ENCODE measurements at regions not wholly inside any gene's neighbourhood (a gene's known extent, or its start where the extent isn't known, plus 50 kb on each side); places are given as distances from the start of the nearest gene placed in this dataset.
"Not testable (repeated sequence)": the region's sequence is repeated elsewhere in the genome, so short reads cannot be mapped to it uniquely, and the experiment has no call there.

DNA sequence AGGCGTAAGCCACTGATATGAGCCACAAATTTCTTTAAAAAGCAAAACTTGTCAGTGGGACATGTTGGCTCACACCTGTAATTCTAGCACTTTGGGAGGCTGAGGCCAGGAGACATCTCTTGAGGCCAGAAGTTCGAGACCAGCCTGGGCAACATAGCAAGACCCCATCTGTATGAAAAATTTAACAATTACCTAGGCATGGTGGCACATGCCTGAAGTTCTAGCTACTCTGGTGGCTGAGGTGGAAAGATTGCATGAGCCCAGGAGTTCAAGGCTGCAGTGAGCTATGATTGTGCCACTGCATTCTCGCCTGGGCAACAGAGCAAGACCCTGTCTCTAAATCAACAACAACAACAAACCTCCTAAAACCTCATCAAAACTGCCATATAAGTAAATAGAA lies 147.6 kb upstream of the BARHL2 start:
- DNase-seq = no peak

DNA sequence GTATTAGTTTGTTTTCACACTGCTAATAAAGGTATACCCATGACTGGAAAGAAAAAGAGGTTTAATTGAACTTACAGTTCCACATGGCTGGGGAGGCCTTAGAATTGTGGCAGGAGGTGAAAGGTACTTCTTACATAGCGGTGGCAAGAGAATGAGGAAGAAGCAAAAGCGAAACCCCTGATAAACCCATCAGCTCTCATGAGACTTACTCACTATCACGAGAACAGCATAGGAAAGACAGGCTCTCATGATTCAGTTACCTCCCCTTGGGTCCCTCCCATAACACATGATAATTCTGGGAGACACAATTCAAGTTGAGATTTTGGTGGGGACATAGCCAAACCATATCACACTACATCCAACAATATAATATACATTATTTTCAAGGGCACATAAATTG lies 145.7 kb upstream of the BARHL2 start:
- DNase-seq = no peak

DNA sequence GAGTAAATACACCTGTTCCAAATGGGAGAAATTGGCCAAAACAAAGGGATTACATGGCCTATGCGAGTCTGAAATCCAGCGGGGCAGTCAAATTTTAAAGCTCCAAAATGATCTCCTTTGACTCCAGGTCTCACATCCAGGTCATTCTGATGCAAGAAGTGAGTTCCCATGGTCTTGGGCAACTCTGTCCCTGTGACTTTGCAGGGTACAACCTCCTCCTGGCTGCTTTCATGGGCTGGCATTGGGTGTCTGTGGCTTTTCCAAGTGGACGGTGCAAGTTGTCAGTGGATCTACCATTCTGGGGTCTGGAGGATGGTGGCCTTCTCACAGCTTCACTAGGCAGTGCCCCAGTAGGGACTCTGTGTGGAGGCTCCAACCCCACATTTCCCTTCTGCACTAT lies 144.3 kb upstream of the BARHL2 start:
- not testable (repeated sequence) for DNase-seq

DNA sequence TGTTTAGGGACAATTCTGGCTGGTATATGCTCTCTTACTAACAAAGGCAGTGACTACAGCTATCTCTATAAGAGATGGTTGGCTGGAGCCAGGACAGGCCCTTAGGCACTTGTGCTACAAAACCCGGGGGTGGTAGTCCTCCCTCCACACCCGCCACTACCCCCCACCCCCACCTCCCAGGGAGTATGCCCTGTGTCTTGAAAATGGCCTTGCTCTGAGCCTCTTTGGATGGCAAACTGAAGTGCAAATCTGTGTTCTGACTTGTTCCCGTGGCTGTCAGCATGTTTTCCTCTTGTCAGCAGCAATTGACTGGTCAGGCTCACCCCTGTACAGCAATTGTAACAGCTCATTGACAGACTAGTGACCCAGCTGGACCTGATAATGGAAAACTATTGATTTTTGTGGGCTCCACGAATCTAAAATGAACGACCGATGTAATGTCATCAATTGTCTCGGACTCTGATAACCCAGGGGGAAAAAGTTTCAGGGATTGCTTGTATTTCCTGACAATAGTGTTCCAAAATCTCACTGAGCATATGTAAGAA lies 139.4 kb upstream of the BARHL2 start:
- no peak for DNase-seq

DNA sequence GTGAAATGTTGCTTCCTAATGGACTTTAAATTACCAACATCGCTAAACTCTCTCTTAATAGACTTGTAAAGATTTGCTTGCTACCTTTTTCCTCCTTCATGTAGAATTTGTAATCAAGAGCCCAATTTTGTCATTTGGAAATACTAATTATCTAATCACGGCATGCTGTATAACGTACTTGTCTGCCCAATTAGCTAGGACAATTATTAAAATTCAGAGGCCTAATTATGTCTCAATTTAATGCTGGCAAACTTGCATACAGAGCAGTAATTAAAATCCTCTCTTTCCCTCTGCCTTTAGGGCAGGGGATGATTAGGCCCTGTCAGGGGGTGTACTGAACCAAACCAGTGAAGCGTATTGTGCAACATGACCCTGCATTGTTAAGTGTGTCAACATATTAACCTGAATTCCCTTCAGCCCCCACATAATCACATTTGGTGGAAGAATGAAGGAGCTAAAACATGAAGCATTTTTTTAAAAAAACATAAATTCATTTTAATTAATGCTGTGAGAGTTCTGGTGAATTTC lies 137.4 kb upstream of the BARHL2 start:
- DNase-seq = no peak

DNA sequence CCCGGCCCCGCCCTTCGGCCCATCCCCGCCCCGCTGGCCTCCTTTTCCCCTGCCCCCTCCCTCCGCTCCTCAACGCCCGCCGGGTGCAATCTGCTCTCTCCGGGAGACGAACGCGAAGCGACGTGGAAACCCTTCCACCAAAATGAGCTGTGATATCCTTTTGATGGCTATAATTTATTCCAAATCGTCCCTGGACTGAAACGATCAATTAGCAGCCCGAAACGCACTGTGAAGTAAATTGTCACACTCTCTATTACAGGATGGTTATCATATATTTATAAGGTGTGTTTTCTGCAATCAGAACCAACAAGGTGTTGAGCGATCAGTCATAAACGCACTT lies 134.6 kb upstream of the BARHL2 start:
- no peak for DNase-seq

DNA sequence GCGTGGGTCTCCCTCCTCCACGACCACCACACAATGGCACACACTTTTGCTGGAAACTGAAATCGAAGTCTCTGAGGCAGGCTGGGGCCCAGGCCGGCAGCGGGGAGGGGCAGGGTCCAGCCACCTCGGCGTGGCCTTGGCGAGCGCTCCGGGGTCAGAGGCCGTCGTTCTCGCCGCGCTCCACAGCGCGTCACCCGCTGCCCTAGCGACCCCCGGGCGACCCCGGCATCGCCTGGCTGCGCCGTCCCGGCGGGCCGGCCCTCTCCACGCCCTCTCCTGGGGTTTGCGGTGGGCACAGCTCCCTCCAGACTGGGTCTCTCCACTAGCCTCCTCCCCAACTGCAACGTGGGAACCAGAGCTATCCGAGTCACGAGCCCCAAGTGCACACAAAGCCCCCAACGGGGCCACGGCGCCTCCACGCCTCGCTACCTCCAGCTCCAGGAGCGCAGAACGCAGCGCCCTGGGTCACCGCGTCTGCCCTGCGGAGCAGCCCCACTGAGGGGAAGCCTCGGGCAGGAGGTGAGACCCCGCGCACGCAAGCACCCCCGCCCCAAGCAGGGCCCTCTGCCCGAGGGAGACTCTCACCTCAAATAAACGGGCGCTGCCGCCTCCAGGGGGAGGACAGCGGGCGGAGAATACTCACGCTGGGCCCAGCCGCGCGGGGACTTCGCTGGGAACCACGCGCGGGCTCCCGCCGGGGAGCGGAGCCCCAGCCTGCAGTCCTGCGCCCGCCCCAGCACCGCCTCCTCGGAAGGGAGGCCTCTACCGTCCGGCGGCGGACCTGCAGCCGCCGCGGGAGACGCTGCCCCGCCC lies 134.0 kb upstream of the BARHL2 start:
- DNase-seq = peak; percentile 64

DNA sequence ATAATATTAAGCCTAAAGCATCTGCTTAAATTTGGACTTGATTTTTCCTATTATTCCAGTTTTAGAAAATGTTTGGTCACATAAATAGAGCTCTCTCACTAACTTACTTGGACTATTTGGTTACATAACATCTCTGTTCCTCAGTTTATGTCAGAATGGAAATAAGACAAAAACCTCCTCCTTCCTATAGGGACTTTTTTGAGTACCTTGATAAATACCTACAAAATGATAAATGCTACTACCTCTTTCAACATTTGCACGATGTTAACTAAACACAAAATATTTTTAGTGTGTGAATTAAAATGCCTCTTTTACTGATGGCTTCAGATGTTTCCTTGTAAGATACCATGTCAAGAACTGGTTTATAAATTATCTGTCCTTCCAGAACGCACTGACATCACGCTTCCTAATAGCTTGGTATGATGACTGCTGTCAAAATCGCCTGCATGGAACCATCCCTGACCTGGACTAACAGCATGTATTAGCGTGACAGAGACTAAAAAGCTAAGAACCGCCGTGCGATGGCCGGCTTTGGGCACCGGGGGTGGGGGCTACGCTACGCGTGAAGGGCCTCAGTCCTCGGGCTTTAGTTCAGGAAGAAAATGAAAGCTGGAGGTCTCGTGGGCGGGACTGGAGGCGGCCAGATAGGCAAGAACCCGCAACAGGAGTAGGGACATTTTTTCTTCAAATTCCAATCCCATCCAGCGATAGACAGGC lies 133.2 kb upstream of the BARHL2 start:
- no peak for DNase-seq

DNA sequence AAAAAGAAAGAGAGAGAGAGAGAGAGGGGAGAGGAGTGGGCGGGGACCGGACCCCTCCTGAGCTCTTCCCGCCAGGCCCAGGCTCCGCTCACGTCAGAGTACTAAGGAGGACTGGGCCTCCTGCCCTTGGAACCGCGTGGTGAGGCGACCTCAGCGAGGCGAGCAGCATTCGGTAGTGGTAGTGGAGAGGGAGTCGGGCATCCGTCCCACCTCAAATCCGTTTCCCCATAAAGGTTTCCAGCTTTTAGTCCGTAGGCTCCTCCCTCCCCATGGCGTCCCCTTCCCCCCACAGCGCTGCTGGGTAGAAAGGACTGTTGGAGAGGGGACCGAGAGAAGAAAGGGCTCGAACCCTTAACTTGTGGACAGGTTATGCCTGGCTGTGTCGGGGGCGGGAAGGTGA lies 124.4 kb upstream of the BARHL2 start:
- no peak for DNase-seq

DNA sequence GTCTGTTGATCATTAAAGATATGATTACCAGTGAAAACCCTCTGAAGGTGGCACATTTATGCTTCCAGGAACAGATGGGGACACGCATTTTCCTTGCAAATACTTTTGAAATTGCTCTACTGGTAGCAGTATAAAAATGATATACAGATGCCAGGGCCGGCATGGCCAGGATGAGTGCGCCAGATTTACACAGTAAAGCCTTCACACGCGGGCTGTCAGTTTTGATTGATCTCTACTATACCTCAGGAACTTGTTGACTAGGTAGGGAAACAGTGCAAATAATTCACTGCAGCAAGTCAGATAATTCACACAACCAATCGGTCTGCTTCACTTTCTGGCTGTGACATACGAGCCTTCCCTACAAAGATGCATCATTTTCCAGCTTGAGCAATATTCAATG lies 123.2 kb upstream of the BARHL2 start:
- no peak for DNase-seq

DNA sequence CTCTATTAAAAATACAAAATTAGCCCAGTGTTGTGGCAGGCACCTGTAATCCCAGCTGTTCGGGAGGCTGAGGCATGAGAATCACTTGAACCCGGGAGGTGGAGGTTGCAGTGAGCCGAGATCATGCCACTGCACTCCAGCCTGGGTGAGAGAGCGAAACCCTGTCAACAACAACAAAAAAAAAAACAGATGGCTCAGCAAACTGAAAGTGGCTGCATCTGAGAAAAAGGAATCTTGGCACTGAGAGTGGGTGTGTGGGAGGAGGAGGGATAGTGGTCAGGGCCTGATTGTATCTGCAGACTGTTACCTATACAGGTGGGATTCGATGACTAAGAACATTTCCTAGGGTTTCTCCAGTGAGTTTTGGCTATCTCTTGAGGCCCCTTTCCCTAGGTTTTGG lies 122.2 kb upstream of the BARHL2 start:
- DNase-seq = no peak

DNA sequence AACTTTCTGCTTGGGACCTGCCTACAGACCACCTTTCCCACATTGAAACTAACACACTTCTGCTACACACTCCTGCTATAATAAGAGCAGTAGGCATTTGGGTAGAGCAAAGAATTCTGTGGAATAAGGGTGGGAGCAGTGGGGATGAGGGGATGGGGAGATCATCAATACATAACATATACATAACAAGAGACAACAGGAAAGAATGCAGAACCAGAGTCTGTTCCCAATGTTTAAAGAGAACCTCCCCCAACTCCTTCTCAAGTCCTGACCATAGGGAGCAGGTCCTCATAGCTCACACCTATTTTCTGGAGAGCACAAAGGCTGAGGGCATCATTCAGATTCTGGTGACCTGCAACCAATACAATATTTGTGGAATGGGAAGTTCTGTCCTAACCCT lies 121.6 kb upstream of the BARHL2 start:
- DNase-seq = no peak

DNA sequence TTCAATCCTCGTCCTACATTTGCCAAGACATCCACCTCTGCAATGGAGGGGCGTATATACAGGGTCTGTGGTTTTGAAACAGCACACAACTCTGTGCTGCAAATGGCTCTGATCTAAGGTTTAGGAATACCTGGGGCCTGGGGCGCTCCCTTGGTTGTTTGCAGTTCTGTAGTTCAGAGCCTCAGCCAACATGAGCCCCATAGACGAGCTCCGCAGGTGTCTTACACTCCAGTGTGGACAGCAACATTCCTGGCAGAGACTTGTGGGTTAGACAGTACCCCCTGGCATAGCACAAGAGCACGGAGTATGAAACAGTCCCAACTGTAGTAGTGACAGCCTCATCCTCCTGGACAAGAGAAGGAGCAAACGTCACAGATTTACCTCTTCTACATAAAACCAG lies 120.3 kb upstream of the BARHL2 start:
- no peak for DNase-seq

DNA sequence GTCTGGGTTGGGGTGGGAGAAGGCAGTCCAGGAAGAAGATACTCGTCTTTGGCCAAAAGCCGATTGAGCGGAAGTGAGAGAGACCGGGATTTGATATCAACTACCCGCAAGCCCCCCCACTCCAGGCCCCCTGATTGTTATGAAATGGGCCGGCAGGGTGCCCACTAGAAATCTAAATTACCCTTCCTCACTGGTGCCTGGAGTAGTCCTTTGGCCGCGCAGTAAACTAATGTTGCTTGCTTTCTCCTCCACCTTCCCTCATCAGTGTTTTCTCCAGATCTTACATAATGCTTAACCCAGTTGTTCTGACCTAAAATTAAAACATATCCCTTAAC lies 119.2 kb upstream of the BARHL2 start:
- no peak for DNase-seq

DNA sequence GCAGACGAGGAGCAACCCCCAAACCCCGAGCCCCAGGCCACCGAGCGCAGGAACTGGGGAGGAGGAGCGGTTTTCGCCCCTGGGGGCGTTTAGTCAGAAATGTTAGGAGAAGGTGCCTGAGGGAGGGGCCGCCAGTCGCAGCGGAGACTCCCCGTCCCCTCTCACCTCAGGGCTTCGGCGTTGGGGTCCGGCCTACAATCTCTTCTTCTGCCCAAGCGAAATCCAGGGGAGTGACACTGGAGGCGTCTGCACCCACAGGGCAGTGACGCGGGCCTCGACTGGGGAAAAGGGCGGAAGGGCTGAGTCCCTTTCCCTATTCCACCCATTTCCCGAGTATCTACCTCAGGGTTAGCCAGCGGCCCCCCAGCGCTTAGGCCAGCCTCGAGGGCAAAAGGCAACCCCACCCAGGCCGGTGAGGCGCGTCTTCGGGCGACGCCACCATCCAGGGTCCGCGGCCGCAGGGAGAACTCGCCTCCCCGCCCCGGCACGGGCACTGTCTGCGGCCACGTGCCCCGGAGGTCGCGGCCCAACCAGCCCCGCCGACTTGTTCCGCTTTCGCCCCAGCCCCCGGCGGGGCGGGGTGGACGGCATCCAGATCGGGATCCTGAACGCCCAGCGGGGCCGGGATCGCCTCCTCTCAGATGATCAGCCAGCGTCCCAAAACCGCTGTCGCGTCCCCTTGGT lies 118.7 kb upstream of the BARHL2 start:
- no peak for DNase-seq

DNA sequence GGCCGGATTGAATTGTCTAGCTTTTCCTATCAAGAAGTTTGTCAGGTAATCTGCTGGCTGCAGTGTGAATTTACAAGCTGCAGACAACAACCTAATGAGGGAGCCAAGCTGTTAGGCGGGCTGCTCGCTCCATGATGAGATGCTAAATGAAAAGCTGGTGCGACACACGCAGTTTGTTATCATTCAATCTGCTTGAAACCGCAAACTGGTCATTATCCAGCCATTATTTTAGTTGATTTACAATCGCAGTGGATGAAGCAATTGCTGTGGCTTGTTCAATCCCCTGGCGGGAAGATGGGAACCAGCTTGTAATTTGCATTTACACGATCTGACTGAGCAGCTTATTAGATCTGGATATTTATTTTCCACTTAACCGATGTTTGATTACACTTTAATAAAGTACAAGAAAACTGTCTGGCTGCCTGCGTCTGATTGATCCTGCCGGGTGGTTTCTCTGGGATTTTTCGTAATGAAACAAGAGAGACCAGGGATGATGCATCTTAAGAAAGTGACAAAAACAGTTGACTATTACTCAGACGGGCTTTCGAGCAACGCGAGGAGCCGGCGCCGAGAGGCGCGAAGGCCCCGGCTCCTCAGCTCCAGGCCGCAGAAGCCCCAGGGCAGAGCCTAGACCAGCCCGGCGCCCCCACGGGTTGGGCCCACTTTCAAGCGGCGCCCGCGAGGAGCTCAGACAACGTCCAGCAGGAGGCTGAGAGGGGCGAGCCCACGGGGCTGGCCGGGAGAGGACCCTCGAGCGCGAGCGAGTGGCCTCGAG lies 118.0 kb upstream of the BARHL2 start:
- DNase-seq = no peak

DNA sequence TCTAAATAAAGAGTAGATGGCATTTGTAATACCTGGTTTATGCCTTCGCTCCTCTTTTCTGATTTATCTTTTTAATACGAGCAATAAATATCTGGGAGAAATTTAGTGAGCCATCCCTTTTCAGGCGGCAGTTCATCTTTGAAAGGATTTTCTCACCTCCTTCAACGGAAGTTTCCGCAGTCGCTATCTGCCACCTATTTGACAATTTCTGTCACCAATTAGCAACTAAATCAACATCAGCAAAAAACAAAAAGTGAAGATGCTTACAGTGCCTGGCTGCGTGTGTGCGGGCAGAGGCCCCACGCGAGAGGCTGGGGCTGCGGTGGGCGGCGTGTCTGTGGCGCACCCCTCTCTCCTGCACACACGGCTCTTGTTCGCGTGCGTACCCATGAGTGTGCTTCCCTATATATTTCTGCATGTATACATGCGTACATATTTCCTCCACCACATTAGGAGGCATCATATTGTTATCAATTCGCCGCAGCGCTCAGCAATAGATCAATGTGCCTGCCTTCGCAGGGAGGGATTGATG lies 117.3 kb upstream of the BARHL2 start:
- DNase-seq = no peak

DNA sequence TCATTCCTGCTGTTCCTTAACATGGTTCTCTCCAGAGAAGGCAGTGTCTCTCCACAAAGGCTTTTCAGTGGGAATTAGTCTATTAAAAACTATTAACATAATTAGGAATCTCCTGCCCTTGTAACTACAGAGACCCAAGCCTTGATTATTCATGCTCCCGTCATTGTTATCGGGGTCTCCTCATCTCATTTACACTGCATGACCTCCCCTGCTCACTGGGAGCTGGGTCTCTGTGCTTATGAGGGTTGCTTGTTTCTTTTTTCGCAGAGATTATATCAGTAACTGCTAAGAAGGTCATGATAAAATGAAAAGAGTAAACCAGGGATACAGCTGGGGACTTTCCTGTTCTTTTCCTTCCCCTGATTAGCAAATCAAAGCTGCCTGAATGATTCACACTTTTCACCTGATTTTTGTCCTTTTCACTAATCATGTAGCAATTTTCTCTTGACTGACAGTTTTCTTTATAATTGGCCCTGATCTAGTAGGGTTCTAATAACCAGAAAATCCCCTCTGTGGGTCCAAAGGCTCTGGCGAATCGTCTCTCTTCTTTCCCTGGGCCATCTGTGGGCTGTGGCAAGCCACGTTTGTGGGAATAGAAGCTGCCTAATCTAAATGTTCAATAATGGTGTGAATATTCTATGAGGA lies 116.5 kb upstream of the BARHL2 start:
- no peak for DNase-seq

DNA sequence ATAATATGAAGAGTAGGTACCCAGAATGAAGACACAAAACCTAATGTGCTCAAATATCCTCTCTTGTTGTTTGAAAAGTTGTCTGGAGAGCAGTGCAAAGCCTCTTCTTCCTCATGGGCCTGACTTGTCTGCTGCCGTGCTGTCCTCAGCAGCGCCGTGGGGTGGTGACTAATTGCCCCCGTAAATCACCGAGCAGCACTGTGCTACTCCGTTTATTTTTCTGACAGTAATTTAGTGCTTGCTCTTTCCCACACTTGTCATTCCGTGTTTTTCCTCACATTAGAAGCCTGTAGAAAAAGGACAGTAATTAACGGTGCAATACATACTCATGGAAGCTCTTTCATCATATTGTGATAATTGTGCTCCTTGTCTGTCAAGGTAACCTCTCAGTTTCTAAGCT lies 114.8 kb upstream of the BARHL2 start:
- DNase-seq = no peak

DNA sequence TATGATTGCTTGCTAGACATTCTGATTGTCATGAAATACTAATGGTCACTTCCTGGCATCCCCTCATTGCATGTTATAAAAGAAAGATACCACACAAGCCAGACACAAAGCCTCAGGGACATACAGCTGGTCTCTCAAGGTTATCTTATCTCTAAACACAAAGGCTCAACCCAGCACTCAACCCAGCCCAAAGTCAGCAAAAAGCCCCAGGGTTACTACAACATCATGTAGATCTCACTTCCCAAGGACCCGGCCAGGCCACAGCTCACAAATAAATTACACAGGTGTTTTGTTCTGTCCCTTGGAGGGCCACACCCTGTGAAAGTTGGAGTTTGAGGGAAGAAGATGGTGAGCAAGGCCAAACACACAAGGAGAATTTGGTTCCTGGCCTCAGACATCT lies 109.7 kb upstream of the BARHL2 start:
- DNase-seq = no peak

DNA sequence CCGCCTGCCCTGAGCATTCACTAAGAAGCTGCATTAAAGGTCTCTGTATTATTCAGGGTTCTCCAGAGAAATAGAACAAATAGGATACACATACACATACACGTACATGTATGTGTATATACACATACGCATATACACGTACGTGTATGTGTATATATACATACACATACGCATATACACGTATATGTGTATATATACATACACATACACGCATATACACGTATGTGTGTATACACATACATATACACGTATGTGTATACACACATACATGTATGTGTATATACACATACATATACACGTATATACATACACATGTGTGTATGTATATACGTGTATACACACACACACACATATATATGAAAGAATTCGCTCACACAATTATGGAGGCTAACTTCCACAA lies 108.9 kb upstream of the BARHL2 start:
- no peak for DNase-seq

DNA sequence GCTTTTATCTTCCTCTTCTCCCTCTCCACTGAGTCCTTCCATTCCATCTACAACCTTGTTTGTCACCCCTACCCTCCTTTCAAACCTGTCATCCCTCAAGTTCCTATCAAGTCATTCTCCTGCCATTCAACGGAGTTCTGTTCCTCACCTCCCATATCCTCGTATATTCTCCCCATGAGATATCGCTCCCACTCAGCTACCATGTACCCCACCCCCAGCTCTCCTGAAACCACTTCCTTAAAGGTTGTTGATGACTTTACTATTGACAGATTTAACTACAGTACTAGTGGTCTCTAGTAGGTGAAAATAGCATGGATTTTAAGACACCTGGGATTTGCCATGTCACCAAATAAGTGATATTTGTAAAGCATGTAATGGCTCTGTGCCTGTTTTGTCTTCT lies 107.4 kb upstream of the BARHL2 start:
- DNase-seq = no peak

Data from activated gamma-delta T cell treated with Interleukin-2 at 50 U/mL for 16 hours (primary cell).